HepG2 (cell line): ENCODE measurements at regions not wholly inside any gene's neighbourhood (a gene's known extent, or its start where the extent isn't known, plus 50 kb on each side); places are given as distances from the start of the nearest gene placed in this dataset.

Source experiments
- ATAC-seq: fragments of 200-7000 bp; cut with Tn5 transposase; 3 replicates; pipeline ENCODE4 v1.9.1; 2020; ENCODE audit warnings: mild to moderate bottlenecking, moderate library complexity
- BruUV-seq: library from RNA; stranded (reverse); fragments of 400-500 nt; replicated peaks from 2 replicates; lab custom pipeline; 2021; lab: Mats Ljungman, UMichigan
- CTCF ChIA-PET: fragments of 300-600 bp; formaldehyde crosslinking; extraction: SDS; loops from one replicate; lab custom pipeline; 2021; ENCODE audit warnings: low total read pairs, inconsistent platforms, low intra/inter-chr PET ratio; lab: Yijun Ruan, JAX
- POLR2A ChIA-PET: fragments of 350-600 bp; sonication (Branson Sonifier 250); formaldehyde crosslinking; loops from one replicate; lab custom pipeline; 2020; ENCODE audit warnings: antibody characterized with exemption, inconsistent platforms; lab: Yijun Ruan, JAX
- DNase-seq: peaks from one replicate; pipeline ENCODE4 v3.0.0-alpha.2; 2015; ENCODE audit warnings: low spot score
- FAIRE-seq: peaks from 3 replicates; lab custom pipeline; 2011; peaks lifted over from hg19 to GRCh38; lab: Jason Lieb, UNC
- H2AFZ ChIP-seq: one replicate; pipeline ENCODE4 v1.6.1; 2011; ENCODE audit warnings: low read length, inconsistent platforms
- H3K27ac ChIP-seq: fragments of 300-600 bp; 3 replicates; pipeline ENCODE4 v1.8.0; 2011; ENCODE audit warnings: mixed run types, mild to moderate bottlenecking, mixed read lengths, low read length, inconsistent platforms; ENCODE audit not compliant: insufficient read depth; ENCODE audit errors: extremely low read length
- H3K27me3 ChIP-seq, 2 experiments: fragments of 200-600 bp in 1 of 2; 2 replicates in 1 of 2; 3 replicates in 1 of 2; pipeline versions ENCODE4 v1.6.0 to v1.8.0; 2011; ENCODE audit warnings: low read length in 2 of 2, mild to moderate bottlenecking in 2 of 2, moderate library complexity in 2 of 2, inconsistent platforms in 1 of 2; ENCODE audit not compliant: insufficient read depth in 2 of 2, control insufficient read depth in 1 of 2
- H3K36me3 ChIP-seq, 2 experiments: fragments of 200-600 bp in 1 of 2; replicated peaks in 1 of 2; 2 replicates in 1 of 2; 3 replicates in 1 of 2; pipeline versions ENCODE4 v1.5.1 to v1.8.0; 2011; ENCODE audit warnings: low read length in 2 of 2, inconsistent platforms in 1 of 2; ENCODE audit not compliant: insufficient read depth in 2 of 2, control insufficient read depth in 1 of 2
- H3K4me1 ChIP-seq: 2 replicates; pipeline ENCODE4 v1.5.1; 2012; ENCODE audit warnings: low read length, inconsistent platforms; ENCODE audit not compliant: insufficient read depth
- H3K4me2 ChIP-seq: 2 replicates; pipeline ENCODE4 v1.6.0; 2011; ENCODE audit warnings: low read depth, low read length, inconsistent platforms
- H3K4me3 ChIP-seq, 3 experiments: fragments of 200-600 bp in 1 of 3; sonication (generic), shearing (Covaris generic) in 1 of 3; replicated peaks in 1 of 3; 2 replicates each; pipeline ENCODE4 v1.5.1; 2011 to 2016; ENCODE audit warnings: low read length in 3 of 3, inconsistent platforms in 2 of 3, low read depth in 2 of 3, mild to moderate bottlenecking in 2 of 3, control low read depth in 1 of 3, mixed read lengths in 1 of 3; ENCODE audit not compliant: insufficient read depth in 1 of 3
- H3K79me2 ChIP-seq: one replicate; pipeline ENCODE4 v1.6.1; 2011; ENCODE audit warnings: low read length, inconsistent platforms; ENCODE audit not compliant: insufficient read depth
- H3K9ac ChIP-seq: 2 replicates; pipeline ENCODE4 v1.6.0; 2011; ENCODE audit warnings: mild to moderate bottlenecking, low read depth, low read length, inconsistent platforms; ENCODE audit not compliant: insufficient read depth
- H3K9me3 ChIP-seq: 2 replicates; pipeline ENCODE4 v1.5.1; 2012; ENCODE audit warnings: mild to moderate bottlenecking, low read length
- H4K20me1 ChIP-seq: 2 replicates; pipeline ENCODE4 v1.6.0; 2011; ENCODE audit warnings: inconsistent platforms, mild to moderate bottlenecking, low read length, moderate library complexity; ENCODE audit not compliant: insufficient read depth
- ATF4 ChIP-seq, 2 experiments: fragments of 450-650 bp in 1 of 2; sonication (generic) in 1 of 2; formaldehyde crosslinking; IDR thresholded peaks; 2 replicates each; pipeline versions ENCODE4 v1.5.0 to v1.8.0; 2020 to 2022; ENCODE audit warnings: mild to moderate bottlenecking in 1 of 2, missing genetic modification reagents in 1 of 2
- CEBPB ChIP-seq: IDR thresholded peaks from 2 replicates; pipeline ENCODE4 v1.6.1; 2011; ENCODE audit warnings: low read depth, low read length, improper control_type of control experiment, borderline replicate concordance
- CEBPG ChIP-seq: IDR thresholded peaks from 2 replicates; pipeline ENCODE4 v1.6.1; 2016
- WGBS: methylation state at CpG from one replicate; pipeline ENCODE4 v1.1.6; 2017; ENCODE audit warnings: low lambda C conversion rate; 5-methylcytosine and 5-hydroxymethylcytosine counted together
- in situ Hi-C: cut with HindIII; loops from 2 replicates; pipeline ENCODE4 v1.10.0; 2017; ENCODE audit warnings: low pct_unique_long_range_greater_than_20kb; ENCODE audit not compliant: extremely low pct_ligation_motif_present
- intact Hi-C: fragments of 100-400 bp; cut with micrococcal nuclease; formaldehyde crosslinking; loops from one replicate; pipeline ENCODE4 v1.10.0; 2022; ENCODE audit not compliant: unreplicated experiment
- TF ChIP-seq, protein P1 (sequence below): sonication (generic); formaldehyde crosslinking; IDR thresholded peaks from 2 replicates; pipeline ENCODE4; 2020; ENCODE audit warnings: missing genetic modification reagents, mild to moderate bottlenecking, borderline replicate concordance

DNA sequence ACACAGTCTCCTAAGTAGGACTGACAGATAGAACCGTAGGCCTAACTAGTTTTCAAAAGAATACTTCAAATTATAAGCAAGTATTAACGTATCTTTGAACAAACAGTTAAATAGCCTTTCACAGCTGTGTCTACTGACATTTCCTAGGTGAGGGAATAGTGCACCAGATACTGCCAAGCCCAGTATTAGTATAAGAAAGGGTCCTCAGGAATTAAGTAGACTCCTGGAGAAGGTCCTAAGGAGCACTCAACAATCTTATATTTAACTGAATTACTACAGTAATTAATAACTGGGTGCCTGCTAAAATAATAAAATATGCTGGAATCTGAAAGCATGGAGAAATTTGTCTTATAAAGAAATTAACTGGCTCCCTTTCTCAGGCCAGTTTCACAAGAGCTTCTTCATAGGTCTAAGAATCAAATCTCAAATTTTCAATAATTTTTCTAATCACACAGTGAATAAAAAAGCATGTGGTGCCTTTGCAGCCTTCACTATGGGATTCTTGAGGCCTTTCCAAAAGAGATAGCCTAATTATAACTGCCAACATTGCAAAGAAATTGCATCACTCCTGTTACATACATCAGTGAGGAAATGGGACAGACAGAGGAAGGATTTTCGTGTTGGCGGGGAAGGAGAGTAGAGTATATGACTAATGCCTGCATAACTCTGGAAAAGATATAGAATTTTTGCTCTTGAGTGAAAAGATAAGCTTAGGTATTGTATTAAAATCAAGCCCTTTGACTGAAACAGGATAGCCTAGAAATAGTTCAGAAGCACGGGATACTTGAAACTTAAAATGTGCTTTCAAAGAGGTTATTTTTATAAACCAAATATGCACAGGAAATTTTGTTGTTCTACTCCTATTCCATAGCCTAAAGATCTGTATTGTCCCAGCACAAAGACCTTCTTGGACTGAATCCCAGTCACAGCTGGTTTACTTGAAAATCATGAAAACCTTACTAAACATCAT, 228.6 kb upstream of the STK17B start:
- ATAC-seq = no peak
- BruUV-seq = no TSS peak
- TF ChIP-seq, protein P1, sequence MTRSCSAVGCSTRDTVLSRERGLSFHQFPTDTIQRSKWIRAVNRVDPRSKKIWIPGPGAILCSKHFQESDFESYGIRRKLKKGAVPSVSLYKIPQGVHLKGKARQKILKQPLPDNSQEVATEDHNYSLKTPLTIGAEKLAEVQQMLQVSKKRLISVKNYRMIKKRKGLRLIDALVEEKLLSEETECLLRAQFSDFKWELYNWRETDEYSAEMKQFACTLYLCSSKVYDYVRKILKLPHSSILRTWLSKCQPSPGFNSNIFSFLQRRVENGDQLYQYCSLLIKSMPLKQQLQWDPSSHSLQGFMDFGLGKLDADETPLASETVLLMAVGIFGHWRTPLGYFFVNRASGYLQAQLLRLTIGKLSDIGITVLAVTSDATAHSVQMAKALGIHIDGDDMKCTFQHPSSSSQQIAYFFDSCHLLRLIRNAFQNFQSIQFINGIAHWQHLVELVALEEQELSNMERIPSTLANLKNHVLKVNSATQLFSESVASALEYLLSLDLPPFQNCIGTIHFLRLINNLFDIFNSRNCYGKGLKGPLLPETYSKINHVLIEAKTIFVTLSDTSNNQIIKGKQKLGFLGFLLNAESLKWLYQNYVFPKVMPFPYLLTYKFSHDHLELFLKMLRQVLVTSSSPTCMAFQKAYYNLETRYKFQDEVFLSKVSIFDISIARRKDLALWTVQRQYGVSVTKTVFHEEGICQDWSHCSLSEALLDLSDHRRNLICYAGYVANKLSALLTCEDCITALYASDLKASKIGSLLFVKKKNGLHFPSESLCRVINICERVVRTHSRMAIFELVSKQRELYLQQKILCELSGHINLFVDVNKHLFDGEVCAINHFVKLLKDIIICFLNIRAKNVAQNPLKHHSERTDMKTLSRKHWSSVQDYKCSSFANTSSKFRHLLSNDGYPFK = no peak
- TF ChIP-seq CEBPG (CRISPR knock-in tag) (peak; percentile 48), CEBPB (0 out of 2 replicates have a peak, but pooled peaks have one; percentile 52), ATF4 (CRISPR knock-in tag; IDR thresholded peaks at IDR 0.05) (peak in 1 of 2 experiments; percentile 90; a peak in 2 of 4 replicates)
- TF ChIP-seq, all 625 proteins: peak for 3
- Histone ChIP-seq H4K20me1 (no peaks in the 10 kb centered on the region), H2AFZ (no peak overlapping the region), H3K27ac (no peak overlapping the region), H3K9ac (no peak overlapping the region), H3K4me1 (no peaks in the 10 kb centered on the region), H3K9me3 (no peaks in the 10 kb centered on the region), H3K36me3 (no peaks in the 10 kb centered on the region), H3K79me2 (no peaks in the 10 kb centered on the region), H3K4me3 (no peak overlapping the region), H3K4me2 (no peak overlapping the region), H3K27me3 (no peaks in the 10 kb centered on the region)
- intact Hi-C loops = no loop called here
- FAIRE-seq (no peak), DNase-seq (no peak)
- CTCF ChIA-PET = no interaction called here
- 8% methylated on average over 5 of the region's 5 CpGs for WGBS
- POLR2A ChIA-PET = no interaction called here
- in situ Hi-C loops = no loop called here
